SK-N-SH (cell line): ENCODE measurements at regions not wholly inside any gene's neighbourhood (a gene's known extent, or its start where the extent isn't known, plus 50 kb on each side); places are given as distances from the start of the nearest gene placed in this dataset.

ENCODE experiments used
- CTCF ChIA-PET: fragments of 300-600, 350-600 bp; formaldehyde crosslinking; extraction: SDS; loops from one replicate; lab custom pipeline; 2021; lab: Yijun Ruan, JAX
- POLR2A ChIA-PET: fragments of 350-600 bp; sonication (Branson Sonifier 250); formaldehyde crosslinking; extraction: SDS; loops from one replicate; lab custom pipeline; 2020; ENCODE audit warnings: antibody characterized with exemption, inconsistent platforms; lab: Yijun Ruan, JAX
- DNase-seq: peaks from one replicate; pipeline ENCODE4 v3.0.0; 2012
- H2AFZ ChIP-seq: fragments of 200-600 bp; sonication (generic); 2 replicates; pipeline ENCODE4 v1.8.1; 2016; ENCODE audit warnings: antibody characterized with exemption, mild to moderate bottlenecking, low read depth
- H3F3A ChIP-seq: fragments of 200-600 bp; sonication (generic); replicated peaks from 2 replicates; pipeline ENCODE3; 2016; ENCODE audit warnings: antibody characterized with exemption, mild to moderate bottlenecking; ENCODE audit not compliant: insufficient read depth
- H3K27ac ChIP-seq, 2 experiments: fragments of 200-500 bp in 1 of 2; fragments of 200-600 bp in 1 of 2; sonication (Bioruptor generic) in 1 of 2; sonication (generic), shearing (Covaris generic) in 1 of 2; 2 replicates each; pipeline versions ENCODE4 v1.5.1 to v1.6.1; 2014 to 2016; ENCODE audit warnings: low read depth in 2 of 2, inconsistent platforms in 1 of 2, low read length in 1 of 2, mild to moderate bottlenecking in 1 of 2, mixed read lengths in 1 of 2
- H3K27me3 ChIP-seq: fragments of 200-600 bp; sonication (generic), shearing (Covaris generic); 2 replicates; pipeline ENCODE4 v1.6.1; 2016; ENCODE audit warnings: mixed run types; ENCODE audit not compliant: insufficient read depth
- H3K36me3 ChIP-seq, 2 experiments: fragments of 200-500 bp in 1 of 2; fragments of 200-600 bp in 1 of 2; sonication (Bioruptor generic) in 1 of 2; sonication (generic) in 1 of 2; replicated peaks in 1 of 2; 2 replicates each; pipeline versions ENCODE3 to v1.5.1; 2014 to 2016; ENCODE audit warnings: low read length in 1 of 2, mild to moderate bottlenecking in 1 of 2; ENCODE audit not compliant: insufficient read depth in 2 of 2, control insufficient read depth in 1 of 2
- H3K4me1 ChIP-seq, 2 experiments: fragments of 200-500 bp in 1 of 2; fragments of 200-600 bp in 1 of 2; sonication (Bioruptor generic) in 1 of 2; sonication (generic), shearing (Covaris generic) in 1 of 2; 2 replicates each; pipeline versions ENCODE4 v1.5.1 to v1.6.1; 2014 to 2016; ENCODE audit warnings: low read depth in 1 of 2, low read length in 1 of 2, mixed run types in 1 of 2; ENCODE audit not compliant: insufficient read depth in 2 of 2, control insufficient read depth in 1 of 2
- H3K4me2 ChIP-seq: fragments of 200-600 bp; sonication (generic), shearing (Covaris generic); 2 replicates; pipeline ENCODE4 v1.6.1; 2017; ENCODE audit warnings: mixed run types
- H3K4me3 ChIP-seq, 2 experiments: fragments of 200-500 bp in 1 of 2; fragments of 200-600 bp in 1 of 2; sonication (Bioruptor generic) in 1 of 2; sonication (generic), shearing (Covaris generic) in 1 of 2; 2 replicates each; pipeline versions ENCODE4 v1.5.1 to v1.8.1; 2014 to 2016; ENCODE audit warnings: low read depth in 2 of 2, inconsistent platforms in 1 of 2, low read length in 1 of 2, mild to moderate bottlenecking in 1 of 2, mixed read lengths in 1 of 2, moderate library complexity in 1 of 2
- H3K79me2 ChIP-seq: fragments of 200-600 bp; sonication (generic); 2 replicates; pipeline ENCODE4 v1.8.1; 2017; ENCODE audit warnings: mild to moderate bottlenecking; ENCODE audit not compliant: insufficient read depth
- H3K9ac ChIP-seq: fragments of 200-600 bp; sonication (generic); 2 replicates; pipeline ENCODE4 v1.6.1; 2017; ENCODE audit warnings: mixed run types
- H3K9me2 ChIP-seq: fragments of 200-600 bp; sonication (generic); 2 replicates; pipeline ENCODE4 v1.6.1; 2017; ENCODE audit warnings: mixed run types
- H3K9me3 ChIP-seq: fragments of 200-600 bp; sonication (generic); 2 replicates; pipeline ENCODE4 v1.6.1; 2017; ENCODE audit warnings: mixed run types, mild to moderate bottlenecking, moderate library complexity
- H4K20me1 ChIP-seq: fragments of 200-600 bp; sonication (generic); 2 replicates; pipeline ENCODE4 v1.6.1; 2017; ENCODE audit warnings: mild to moderate bottlenecking, mixed run types; ENCODE audit not compliant: insufficient read depth
- CHD2 ChIP-seq: fragments of 150-350 bp; IDR thresholded peaks from 2 replicates; pipeline ENCODE4 v1.6.1; 2018; ENCODE audit warnings: low read length; ENCODE audit not compliant: partially characterized antibody
- ELF1 ChIP-seq: IDR thresholded peaks from 2 replicates; pipeline ENCODE4 v1.4.0; 2012
- EP300 ChIP-seq, 2 experiments: IDR thresholded peaks; 2 replicates each; pipeline versions ENCODE4 v1.4.0 to v1.6.1; 2012; ENCODE audit warnings: borderline replicate concordance in 1 of 2, low read depth in 1 of 2, low read length in 1 of 2
- EZH2phosphoT487 ChIP-seq: fragments of 200-600 bp; sonication (generic); IDR thresholded peaks from 2 replicates; pipeline ENCODE4 v1.6.1; 2017; ENCODE audit warnings: low read depth, mixed run types, mild to moderate bottlenecking, antibody characterized with exemption, moderate library complexity, borderline replicate concordance
- FOSL2 ChIP-seq: IDR thresholded peaks from 2 replicates; pipeline ENCODE4 v1.4.0; 2012; ENCODE audit warnings: low read depth, mild to moderate bottlenecking, moderate library complexity, borderline replicate concordance
- FOXM1 ChIP-seq: IDR thresholded peaks from 2 replicates; pipeline ENCODE4 v1.4.0; 2012; ENCODE audit warnings: low read depth, mild to moderate bottlenecking
- GABPA ChIP-seq: IDR thresholded peaks from 2 replicates; pipeline ENCODE4 v1.4.0; 2012; ENCODE audit warnings: low read depth, mild to moderate bottlenecking
- IRF3 ChIP-seq: fragments of 150-350 bp; IDR thresholded peaks from 2 replicates; pipeline ENCODE4 v1.6.1; 2016; ENCODE audit warnings: mild to moderate bottlenecking, low read depth, low read length
- MAX ChIP-seq: IDR thresholded peaks from 2 replicates; pipeline ENCODE4 v1.4.0; 2012; ENCODE audit warnings: low read depth
- MEF2A ChIP-seq: IDR thresholded peaks from 2 replicates; pipeline ENCODE4 v1.4.0; 2012; ENCODE audit warnings: low read depth, borderline replicate concordance
- POLR2AphosphoS5 ChIP-seq: IDR thresholded peaks from 2 replicates; pipeline ENCODE4 v1.6.1; 2012; ENCODE audit warnings: low read depth, low read length
- TEAD4 ChIP-seq: IDR thresholded peaks from 2 replicates; pipeline ENCODE4 v1.4.0; 2012; ENCODE audit warnings: mild to moderate bottlenecking, borderline replicate concordance; ENCODE audit not compliant: insufficient read depth
- YY1 ChIP-seq: IDR thresholded peaks from 2 replicates; pipeline ENCODE4 v1.4.0; 2012; ENCODE audit warnings: low read depth, mild to moderate bottlenecking
- WGBS: methylation state at CpG from one replicate; pipeline ENCODE4 v1.1.6; 2017; ENCODE audit warnings: low lambda C conversion rate; 5-methylcytosine and 5-hydroxymethylcytosine counted together
- TF ChIP-seq, protein P1 (sequence below): fragments of 200-600 bp; sonication (generic); IDR thresholded peaks from 2 replicates; pipeline ENCODE4 v1.6.1; 2017; ENCODE audit warnings: antibody characterized with exemption, mild to moderate bottlenecking, moderate library complexity
- TF ChIP-seq, protein P2 (sequence below): fragments of 150-350 bp; IDR thresholded peaks from 2 replicates; pipeline ENCODE4 v1.6.1; 2017; ENCODE audit warnings: antibody characterized with exemption, low read length, low read depth, borderline replicate concordance

- Histone ChIP-seq H3K79me2 (no peaks in the 10 kb centered on the region), H3K36me3 (no peaks in the 10 kb centered on the region), H3K27me3 (no peaks in the 10 kb centered on the region), H3F3A (no peaks in the 10 kb centered on the region), H2AFZ (no peak overlapping the region), H3K4me1 (no peaks in the 10 kb centered on the region), H3K27ac (no peak overlapping the region), H4K20me1 (no peaks in the 10 kb centered on the region), H3K4me2 (no peak overlapping the region), H3K9me3 (no peaks in the 10 kb centered on the region), H3K9me2 (no peaks in the 10 kb centered on the region), H3K4me3 (no peak overlapping the region), H3K9ac (no peak overlapping the region)
- ChIA-PET CTCF (no interaction called here), POLR2A (no interaction called here)
- TF ChIP-seq ELF1 = no peak
- TF ChIP-seq YY1 = no peak
- no peak for TF ChIP-seq TEAD4
- TF ChIP-seq MEF2A = no peak
- TF ChIP-seq FOSL2 = no peak
- TF ChIP-seq EZH2phosphoT487 = no peak
- no peak for TF ChIP-seq POLR2AphosphoS5
- 49% methylated on average over 4 of the region's 4 CpGs for WGBS
- no peak for DNase-seq
Measured at GRCh38 chr5:89606939-89607534, 724.1 kb upstream of the MEF2C start.

GRCh38 chr5:89604342-89604741 is 721.4 kb upstream of the MEF2C start:
- no peak for DNase-seq
- H3K36me3 ChIP-seq = no peaks in the 10 kb centered on the region
- 71% methylated on average over 1 of the region's 1 CpG for WGBS
- no peaks in the 10 kb centered on the region for H3F3A ChIP-seq
- no peaks in the 10 kb centered on the region for H3K79me2 ChIP-seq
- H3K9me3 ChIP-seq = no peaks in the 10 kb centered on the region
- ChIA-PET CTCF (no interaction called here), POLR2A (no interaction called here)
- H3K9me2 ChIP-seq = no peaks in the 10 kb centered on the region
- H3K4me1 ChIP-seq = no peaks in the 10 kb centered on the region
- TF ChIP-seq, protein P1, sequence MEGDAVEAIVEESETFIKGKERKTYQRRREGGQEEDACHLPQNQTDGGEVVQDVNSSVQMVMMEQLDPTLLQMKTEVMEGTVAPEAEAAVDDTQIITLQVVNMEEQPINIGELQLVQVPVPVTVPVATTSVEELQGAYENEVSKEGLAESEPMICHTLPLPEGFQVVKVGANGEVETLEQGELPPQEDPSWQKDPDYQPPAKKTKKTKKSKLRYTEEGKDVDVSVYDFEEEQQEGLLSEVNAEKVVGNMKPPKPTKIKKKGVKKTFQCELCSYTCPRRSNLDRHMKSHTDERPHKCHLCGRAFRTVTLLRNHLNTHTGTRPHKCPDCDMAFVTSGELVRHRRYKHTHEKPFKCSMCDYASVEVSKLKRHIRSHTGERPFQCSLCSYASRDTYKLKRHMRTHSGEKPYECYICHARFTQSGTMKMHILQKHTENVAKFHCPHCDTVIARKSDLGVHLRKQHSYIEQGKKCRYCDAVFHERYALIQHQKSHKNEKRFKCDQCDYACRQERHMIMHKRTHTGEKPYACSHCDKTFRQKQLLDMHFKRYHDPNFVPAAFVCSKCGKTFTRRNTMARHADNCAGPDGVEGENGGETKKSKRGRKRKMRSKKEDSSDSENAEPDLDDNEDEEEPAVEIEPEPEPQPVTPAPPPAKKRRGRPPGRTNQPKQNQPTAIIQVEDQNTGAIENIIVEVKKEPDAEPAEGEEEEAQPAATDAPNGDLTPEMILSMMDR = no peak
- no peak for TF ChIP-seq FOSL2
- no peak for TF ChIP-seq GABPA
- TF ChIP-seq, protein P2, sequence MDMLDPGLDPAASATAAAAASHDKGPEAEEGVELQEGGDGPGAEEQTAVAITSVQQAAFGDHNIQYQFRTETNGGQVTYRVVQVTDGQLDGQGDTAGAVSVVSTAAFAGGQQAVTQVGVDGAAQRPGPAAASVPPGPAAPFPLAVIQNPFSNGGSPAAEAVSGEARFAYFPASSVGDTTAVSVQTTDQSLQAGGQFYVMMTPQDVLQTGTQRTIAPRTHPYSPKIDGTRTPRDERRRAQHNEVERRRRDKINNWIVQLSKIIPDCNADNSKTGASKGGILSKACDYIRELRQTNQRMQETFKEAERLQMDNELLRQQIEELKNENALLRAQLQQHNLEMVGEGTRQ = no peak
- TF ChIP-seq ELF1 = no peak
- no peak for TF ChIP-seq TEAD4
- no peak for TF ChIP-seq IRF3
- no peak for TF ChIP-seq FOXM1
- no peak for TF ChIP-seq CHD2
- no peak for TF ChIP-seq MAX
- TF ChIP-seq EP300 (IDR thresholded peaks at IDR 0.05; ENCODE audit: borderline replicate concordance in 1 of 2, low read depth in 1 of 2, low read length in 1 of 2) = no peak
- no peak overlapping the region for H3K27ac ChIP-seq
- H2AFZ ChIP-seq = no peak overlapping the region
- H3K4me2 ChIP-seq = no peak overlapping the region
- H4K20me1 ChIP-seq = no peaks in the 10 kb centered on the region
- no peak overlapping the region for H3K4me3 ChIP-seq
- H3K27me3 ChIP-seq = no peaks in the 10 kb centered on the region
- H3K9ac ChIP-seq = no peak overlapping the region
